Right lobe of liver (tissue), 4 donors: ENCODE measurements at regions not wholly inside any gene's neighbourhood (a gene's known extent, or its start where the extent isn't known, plus 50 kb on each side); places are given as distances from the start of the nearest gene placed in this dataset.

Source experiments
- POLR2A ChIP-seq: fragments of 450-650 bp; IDR thresholded peaks from one replicate; pipeline ENCODE4 v1.6.1; 2017; ENCODE audit warnings: antibody characterized with exemption, mild to moderate bottlenecking
- TF ChIP-seq, protein P1 (sequence below), 4 donors: fragments of 200-600 bp in 3 of 4; fragments of 450-650 bp in 1 of 4; IDR thresholded peaks; one replicate each; pipeline versions ENCODE4 v1.5.1 to v1.8.0; 2016 to 2022; ENCODE audit warnings: antibody characterized with exemption in 4 of 4, mild to moderate bottlenecking in 2 of 4
- donor health status: DM: no; HTN: no; CAD: no.
- donor health status: DM: no; HTN: no; CAD: no.
- donor health status: DM: no; HTN: yes; CAD: no.

- TF ChIP-seq, protein P1, sequence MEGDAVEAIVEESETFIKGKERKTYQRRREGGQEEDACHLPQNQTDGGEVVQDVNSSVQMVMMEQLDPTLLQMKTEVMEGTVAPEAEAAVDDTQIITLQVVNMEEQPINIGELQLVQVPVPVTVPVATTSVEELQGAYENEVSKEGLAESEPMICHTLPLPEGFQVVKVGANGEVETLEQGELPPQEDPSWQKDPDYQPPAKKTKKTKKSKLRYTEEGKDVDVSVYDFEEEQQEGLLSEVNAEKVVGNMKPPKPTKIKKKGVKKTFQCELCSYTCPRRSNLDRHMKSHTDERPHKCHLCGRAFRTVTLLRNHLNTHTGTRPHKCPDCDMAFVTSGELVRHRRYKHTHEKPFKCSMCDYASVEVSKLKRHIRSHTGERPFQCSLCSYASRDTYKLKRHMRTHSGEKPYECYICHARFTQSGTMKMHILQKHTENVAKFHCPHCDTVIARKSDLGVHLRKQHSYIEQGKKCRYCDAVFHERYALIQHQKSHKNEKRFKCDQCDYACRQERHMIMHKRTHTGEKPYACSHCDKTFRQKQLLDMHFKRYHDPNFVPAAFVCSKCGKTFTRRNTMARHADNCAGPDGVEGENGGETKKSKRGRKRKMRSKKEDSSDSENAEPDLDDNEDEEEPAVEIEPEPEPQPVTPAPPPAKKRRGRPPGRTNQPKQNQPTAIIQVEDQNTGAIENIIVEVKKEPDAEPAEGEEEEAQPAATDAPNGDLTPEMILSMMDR (IDR thresholded peaks at IDR 0.05), result no peak
- TF ChIP-seq POLR2A, result no peak
Measured at GRCh38 chr5:51091816-51092215, 291.4 kb upstream of the ISL1 start.
